K562 (cell line): ENCODE measurements at regions not wholly inside any gene's neighbourhood (a gene's known extent, or its start where the extent isn't known, plus 50 kb on each side); places are given as distances from the start of the nearest gene placed in this dataset.

Source experiments
- ATAC-seq: fragments of 200-7000 bp; cut with Tn5 transposase; 3 replicates; pipeline ENCODE4 v1.9.1; 2020; ENCODE audit warnings: moderate library complexity
- BruUV-seq: library from RNA; stranded (reverse); fragments of 400-500 nt; replicated peaks from 2 replicates; lab custom pipeline; 2021; lab: Mats Ljungman, UMichigan
- CTCF ChIA-PET: fragments of 300-600 bp; formaldehyde crosslinking; extraction: SDS; loops from one replicate; lab custom pipeline; 2021; ENCODE audit warnings: low intra/inter-chr PET ratio; lab: Yijun Ruan, JAX
- POLR2A ChIA-PET: fragments of 300-600, 350-650 bp; sonication (Branson Sonifier 250); formaldehyde crosslinking; extraction: SDS; loops from one replicate; lab custom pipeline; 2021; ENCODE audit warnings: antibody characterized with exemption, inconsistent platforms; lab: Yijun Ruan, JAX
- DNase-seq, 4 experiments: peaks; one replicate each; pipeline versions ENCODE4 v3.0.0 to v3.0.0-alpha.2; 2011 to 2018; ENCODE audit warnings: low spot score in 3 of 4, mixed read lengths in 3 of 4; ENCODE audit errors: extremely low read depth in 1 of 4
- FAIRE-seq: peaks from 2 replicates; lab custom pipeline; 2011; peaks lifted over from hg19 to GRCh38; lab: Jason Lieb, UNC
- H2AFZ ChIP-seq: 2 replicates; pipeline ENCODE4 v1.6.0; 2011; ENCODE audit warnings: low read depth, low read length, control low read depth, inconsistent platforms
- H3K27ac ChIP-seq: fragments of 200-600 bp; 3 replicates; pipeline ENCODE4 v1.8.0; 2011; ENCODE audit warnings: low read depth, mild to moderate bottlenecking, control low read depth, inconsistent platforms, low read length, moderate library complexity, mixed read lengths; ENCODE audit errors: extremely low read depth
- H3K27me3 ChIP-seq, 2 experiments: fragments of 300-600 bp in 1 of 2; 2 replicates in 1 of 2; 3 replicates in 1 of 2; pipeline versions ENCODE4 v1.6.0 to v1.8.0; 2011; ENCODE audit warnings: inconsistent platforms in 2 of 2, low read length in 2 of 2, mild to moderate bottlenecking in 1 of 2, mixed read lengths in 1 of 2, moderate library complexity in 1 of 2; ENCODE audit not compliant: control insufficient read depth in 2 of 2, insufficient read depth in 2 of 2
- H3K36me3 ChIP-seq: fragments of 300-600 bp; 3 replicates; pipeline ENCODE4 v1.8.0; 2011; ENCODE audit warnings: mild to moderate bottlenecking, low read length, inconsistent platforms; ENCODE audit not compliant: control insufficient read depth, insufficient read depth
- H3K4me1 ChIP-seq, 2 experiments: fragments of 200-600 bp in 1 of 2; replicated peaks in 1 of 2; 2 replicates in 1 of 2; 3 replicates in 1 of 2; pipeline versions ENCODE4 v1.5.1 to v1.8.0; 2011; ENCODE audit warnings: inconsistent platforms in 2 of 2, low read length in 2 of 2, mild to moderate bottlenecking in 1 of 2, mixed read lengths in 1 of 2, moderate library complexity in 1 of 2; ENCODE audit not compliant: control insufficient read depth in 2 of 2, insufficient read depth in 2 of 2
- H3K4me2 ChIP-seq: 2 replicates; pipeline ENCODE4 v1.6.1; 2011; ENCODE audit warnings: low read length, control low read depth, inconsistent platforms, mixed read lengths; ENCODE audit not compliant: insufficient read depth
- H3K4me3 ChIP-seq: fragments of 200-600 bp; sonication (generic), shearing (Covaris generic); 2 replicates; pipeline ENCODE4 v1.5.1; 2016; ENCODE audit warnings: control low read depth, inconsistent platforms
- H3K79me2 ChIP-seq: fragments of 200-600 bp; 3 replicates; pipeline ENCODE4 v1.8.0; 2011; ENCODE audit warnings: low read length, inconsistent platforms; ENCODE audit not compliant: control insufficient read depth, insufficient read depth
- H3K9ac ChIP-seq, 2 experiments: 2 replicates each; pipeline versions ENCODE4 v1.6.0 to v1.6.1; 2011; ENCODE audit warnings: low read depth in 2 of 2, low read length in 2 of 2, control low read depth in 1 of 2, inconsistent platforms in 1 of 2, mild to moderate bottlenecking in 1 of 2, mixed read lengths in 1 of 2; ENCODE audit not compliant: insufficient read depth in 1 of 2
- H3K9me1 ChIP-seq: one replicate; pipeline ENCODE4 v1.6.0; 2011; ENCODE audit warnings: inconsistent platforms, mild to moderate bottlenecking, low read length, moderate library complexity; ENCODE audit not compliant: control insufficient read depth, insufficient read depth
- H3K9me3 ChIP-seq: replicated peaks from 2 replicates; pipeline ENCODE4 v1.5.1; 2011; ENCODE audit warnings: low read depth, low read length, inconsistent platforms; ENCODE audit not compliant: control insufficient read depth, insufficient read depth
- H4K20me1 ChIP-seq: replicated peaks from 2 replicates; pipeline ENCODE4 v1.6.1; 2011; ENCODE audit warnings: low read length, inconsistent platforms, mixed read lengths; ENCODE audit not compliant: control insufficient read depth, insufficient read depth
- HMBOX1 ChIP-seq: sonication (generic); IDR thresholded peaks from 2 replicates; pipeline ENCODE4 v1.6.1; 2016
- JUN ChIP-seq, 2 experiments: sonication (generic) in 1 of 2; formaldehyde crosslinking in 1 of 2; IDR thresholded peaks; 2 replicates each; pipeline versions ENCODE4 v1.6.1 to v1.8.0; 2012 to 2022; ENCODE audit warnings: borderline replicate concordance in 2 of 2, mild to moderate bottlenecking in 2 of 2, improper control_type of control experiment in 1 of 2, low read depth in 1 of 2, low read length in 1 of 2, missing genetic modification reagents in 1 of 2
- STAT5B ChIP-seq: fragments of 250-450 bp; sonication (Bioruptor Pico); IDR thresholded peaks from 2 replicates; pipeline ENCODE4 v1.8.0; 2021; ENCODE audit warnings: mild to moderate bottlenecking, inconsistent platforms
- ZNF175 ChIP-seq: fragments of 200-800 bp; sonication (Bioruptor generic); IDR thresholded peaks from 2 replicates; pipeline ENCODE4 v1.6.1; 2016; ENCODE audit warnings: low read depth, mild to moderate bottlenecking, missing genetic modification characterization, missing compliant biosample characterization
- ZNF316 ChIP-seq: fragments of 450-650 bp; IDR thresholded peaks from 2 replicates; pipeline ENCODE4 v1.6.1; 2016
- ZNF583 ChIP-seq: fragments of 250-450 bp; sonication (Bioruptor Pico); IDR thresholded peaks from 2 replicates; pipeline ENCODE4 v1.4.0; 2020
- WGBS: fragments of 100-300 bp; shearing (Covaris generic); methylation state at CpG from one replicate; pipeline ENCODE4 v1.1.6; 2016; ENCODE audit warnings: low coverage, mixed read lengths; ENCODE audit not compliant: insufficient coverage; ENCODE audit errors: missing lambda C conversion rate; 5-methylcytosine and 5-hydroxymethylcytosine counted together
- in situ Hi-C: fragments of 300-500 bp; cut with MboI; formaldehyde crosslinking; loops from 4 replicates; pipeline ENCODE4 v1.15.0; 2018; ENCODE audit warnings: inconsistent platforms, mixed read lengths
- intact Hi-C: fragments of 100-400 bp; cut with micrococcal nuclease; formaldehyde crosslinking; loops from 2 replicates; pipeline ENCODE4 v1.14.2; 2022

GRCh38 chr5:167743695-167744464 lies 547.6 kb upstream of the WWC1 start (continued):
- TF ChIP-seq JUN (IDR thresholded peaks at IDR 0.05; ENCODE audit: borderline replicate concordance, low read depth, low read length) = no peak
- no peak for TF ChIP-seq JUN (CRISPR knock-in tag; IDR thresholded peaks at IDR 0.05; ENCODE audit: borderline replicate concordance)
- TF ChIP-seq HMBOX1 = no peak
- no peak for TF ChIP-seq STAT5B (CRISPR knock-in tag)

GRCh38 chr5:167745868-167746267 lies 545.6 kb upstream of the WWC1 start:
- WGBS = 0% methylated on average over 6 of the region's 6 CpGs
- Histone ChIP-seq H3K27ac (no peak overlapping the region), H3K9me1 (no peaks in the 10 kb centered on the region), H3K79me2 (no peaks in the 10 kb centered on the region), H3K4me1 (no peaks in the 10 kb centered on the region), H3K36me3 (no peaks in the 10 kb centered on the region), H3K9ac (no peak overlapping the region), H3K4me2 (no peak overlapping the region), H4K20me1 (no peaks in the 10 kb centered on the region)
- FAIRE-seq = no peak
- in situ Hi-C loops = no loop called here
- CTCF ChIA-PET = no interaction called here
- BruUV-seq = no TSS peak
- TF ChIP-seq ZNF316 (0 out of 2 replicates have a peak, but pooled peaks have one; percentile 10), ZNF175 (no peak), ZNF583 (no peak)
- TF ChIP-seq, all 486 proteins: peak for 1
- Histone ChIP-seq H3K4me3 (no peak overlapping the region), H3K9me3 (no peaks in the 10 kb centered on the region), H2AFZ (no peak overlapping the region), H3K27me3 (no peaks in the 10 kb centered on the region)
- intact Hi-C loops = no loop called here
- POLR2A ChIA-PET = no interaction called here
- DNase-seq = no peak
- no peak for ATAC-seq
